Karpas-422 (cell line): ENCODE measurements at regions not wholly inside any gene's neighbourhood (a gene's known extent, or its start where the extent isn't known, plus 50 kb on each side); places are given as distances from the start of the nearest gene placed in this dataset.

Experiments used
- DNase-seq: peaks from one replicate; pipeline ENCODE4 v3.0.0-alpha.2; 2015
- H2AFZ ChIP-seq: fragments of 200-600 bp; sonication (generic); 2 replicates; pipeline ENCODE4 v1.6.1; 2014; ENCODE audit warnings: antibody characterized with exemption, low read length, mixed read lengths
- H3K27ac ChIP-seq: fragments of 200-600 bp; sonication (generic); 2 replicates; pipeline ENCODE4 v1.5.1; 2014; ENCODE audit warnings: mild to moderate bottlenecking, low read length, moderate library complexity
- H3K27me3 ChIP-seq: fragments of 200-600 bp; sonication (generic); 2 replicates; pipeline ENCODE4 v1.6.1; 2014; ENCODE audit warnings: low read length, mixed read lengths
- H3K36me3 ChIP-seq: fragments of 200-600 bp; sonication (generic); 2 replicates; pipeline ENCODE4 v1.6.1; 2014; ENCODE audit warnings: low read length, mixed read lengths; ENCODE audit not compliant: insufficient read depth
- H3K4me1 ChIP-seq: fragments of 200-600 bp; sonication (generic); 2 replicates; pipeline ENCODE4 v1.6.1; 2014; ENCODE audit warnings: mild to moderate bottlenecking, low read length, mixed read lengths
- H3K4me2 ChIP-seq: fragments of 200-600 bp; sonication (generic); 2 replicates; pipeline ENCODE4 v1.6.1; 2014; ENCODE audit warnings: low read length, low read depth, mild to moderate bottlenecking; ENCODE audit not compliant: poor library complexity, severe bottlenecking
- H3K4me3 ChIP-seq: fragments of 200-600 bp; sonication (generic); 2 replicates; pipeline ENCODE4 v1.5.1; 2014; ENCODE audit warnings: mild to moderate bottlenecking, antibody characterized with exemption, low read length, mixed read lengths
- H3K79me2 ChIP-seq: fragments of 200-600 bp; sonication (generic); 2 replicates; pipeline ENCODE4 v1.6.1; 2014; ENCODE audit warnings: mild to moderate bottlenecking, low read length, mixed read lengths
- H3K9ac ChIP-seq: fragments of 200-600 bp; sonication (generic); 2 replicates; pipeline ENCODE4 v1.6.0; 2014; ENCODE audit warnings: low read length
- H3K9me2 ChIP-seq: fragments of 200-600 bp; sonication (generic), shearing (Covaris generic); replicated peaks from 2 replicates; pipeline ENCODE4 v1.6.0; 2014; ENCODE audit warnings: mild to moderate bottlenecking, low read length, moderate library complexity; ENCODE audit not compliant: insufficient read depth
- H3K9me3 ChIP-seq: fragments of 300-700, 200-600 bp; sonication (generic); 2 replicates; pipeline ENCODE4 v1.6.1; 2014; ENCODE audit warnings: low read length, mixed read lengths
- H4K20me1 ChIP-seq: fragments of 200-600 bp; sonication (generic); 2 replicates; pipeline ENCODE4 v1.6.1; 2014; ENCODE audit warnings: mild to moderate bottlenecking, antibody characterized with exemption, low read length, low read depth; ENCODE audit not compliant: insufficient read depth

DNA sequence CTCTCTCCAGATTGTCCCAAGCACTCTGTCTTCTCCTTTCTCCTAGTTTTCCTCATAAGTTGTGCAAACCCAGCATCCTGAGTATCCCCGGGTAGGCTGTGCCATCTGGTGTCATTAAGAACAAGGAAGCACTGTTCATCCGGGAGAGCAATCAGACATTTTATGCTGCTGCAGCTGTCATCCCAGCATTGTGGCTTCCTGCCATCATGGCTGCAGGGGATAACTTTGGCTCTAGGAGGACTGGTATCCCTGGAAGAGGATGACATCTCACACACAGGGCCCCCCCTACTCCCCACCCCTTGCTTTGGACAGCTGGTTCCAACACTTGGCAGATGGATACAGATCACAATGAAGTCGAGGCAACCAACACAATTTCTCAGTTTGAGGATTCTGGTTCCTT lies 1195.1 kb upstream of the MAP3K7 start:
- no peaks in the 10 kb centered on the region for H3K79me2 ChIP-seq
- no peaks in the 10 kb centered on the region for H3K4me1 ChIP-seq
- no peak for DNase-seq
- no peaks in the 10 kb centered on the region for H4K20me1 ChIP-seq
- no peaks in the 10 kb centered on the region for H3K36me3 ChIP-seq
- H3K4me3 ChIP-seq: no peak overlapping the region
- H2AFZ ChIP-seq: no peak overlapping the region
- no peak overlapping the region for H3K9ac ChIP-seq
- no peak overlapping the region for H3K4me2 ChIP-seq
- H3K9me3 ChIP-seq: peaks cover 39% of the 10 kb centered on the region
- no peaks in the 10 kb centered on the region for H3K27me3 ChIP-seq
- H3K9me2 ChIP-seq: no peaks in the 10 kb centered on the region
- H3K27ac ChIP-seq: no peak overlapping the region

DNA sequence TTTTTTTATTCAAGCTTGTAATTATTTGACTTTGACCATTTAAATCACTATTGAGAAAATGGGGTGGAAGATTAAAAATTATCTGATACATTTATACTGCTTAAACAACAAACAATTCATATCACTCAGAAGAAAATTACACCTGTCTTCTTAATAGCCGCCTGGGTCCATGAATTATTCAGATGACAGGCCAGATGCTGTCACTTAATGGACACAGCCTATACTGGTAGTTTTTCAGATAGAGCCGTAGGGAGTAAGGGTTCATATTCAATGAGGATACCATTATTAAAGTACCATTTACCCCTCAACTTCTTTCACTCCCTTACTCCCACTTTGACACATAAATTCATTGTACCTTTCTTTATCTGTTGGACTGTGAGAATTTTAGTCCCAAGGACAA lies 1193.4 kb upstream of the MAP3K7 start:
- Histone ChIP-seq H4K20me1 (no peaks in the 10 kb centered on the region), H3K79me2 (no peaks in the 10 kb centered on the region), H3K36me3 (no peaks in the 10 kb centered on the region), H3K9me3 (peaks cover 39% of the 10 kb centered on the region), H3K27me3 (no peaks in the 10 kb centered on the region), H3K4me3 (no peak overlapping the region), H3K9ac (no peak overlapping the region), H3K4me2 (no peak overlapping the region), H2AFZ (no peak overlapping the region), H3K27ac (no peak overlapping the region), H3K9me2 (no peaks in the 10 kb centered on the region), H3K4me1 (no peaks in the 10 kb centered on the region)
- DNase-seq: no peak

DNA sequence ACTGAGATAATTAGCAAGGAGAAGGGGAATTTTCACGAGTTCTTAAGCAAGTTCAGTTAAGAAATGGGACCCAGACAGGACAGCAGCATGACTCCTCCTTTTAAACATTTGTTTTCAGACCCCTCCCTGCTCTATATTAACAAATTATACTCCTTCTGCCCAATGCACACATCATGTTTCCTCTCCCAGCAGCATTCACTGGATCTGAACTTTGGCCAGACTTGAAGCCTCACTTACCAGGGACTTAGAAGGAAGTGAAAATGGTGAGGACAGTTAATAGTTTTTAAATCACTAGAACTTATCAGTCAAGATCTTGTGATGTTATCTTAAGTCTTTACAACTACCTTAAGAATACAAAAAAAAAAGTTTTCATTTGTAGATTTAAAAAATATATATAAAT lies 1174.7 kb upstream of the MAP3K7 start:
- Histone ChIP-seq H4K20me1 (no peaks in the 10 kb centered on the region), H3K9me2 (no peaks in the 10 kb centered on the region), H3K9me3 (peaks cover 27% of the 10 kb centered on the region), H3K4me3 (no peak overlapping the region), H3K36me3 (no peaks in the 10 kb centered on the region), H2AFZ (no peak overlapping the region), H3K4me2 (no peak overlapping the region), H3K4me1 (no peaks in the 10 kb centered on the region), H3K9ac (no peak overlapping the region), H3K79me2 (no peaks in the 10 kb centered on the region), H3K27ac (no peak overlapping the region), H3K27me3 (no peaks in the 10 kb centered on the region)
- no peak for DNase-seq

DNA sequence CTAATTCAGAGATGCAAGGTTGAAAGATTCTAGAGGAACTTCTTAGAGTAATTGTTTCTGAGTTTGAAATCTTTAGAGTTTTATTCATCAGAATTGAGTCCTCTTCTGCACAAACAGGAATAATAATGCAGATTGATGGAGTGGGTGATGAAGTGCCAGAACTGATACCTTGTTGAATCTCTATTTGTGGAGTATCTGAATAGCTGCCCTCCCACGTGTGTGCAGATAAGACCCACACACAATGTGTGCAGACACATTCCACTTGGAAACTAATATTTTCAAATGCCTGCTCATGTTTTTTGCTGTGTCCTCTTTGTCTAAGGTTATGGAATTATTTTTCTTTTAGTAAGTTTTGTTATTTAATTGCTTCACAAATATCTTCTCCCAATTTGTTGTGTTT lies 1167.8 kb upstream of the MAP3K7 start:
- no peaks in the 10 kb centered on the region for H3K27me3 ChIP-seq
- no peak overlapping the region for H3K27ac ChIP-seq
- no peaks in the 10 kb centered on the region for H3K36me3 ChIP-seq
- no peak overlapping the region for H3K9ac ChIP-seq
- H3K4me3 ChIP-seq: no peak overlapping the region
- no peaks in the 10 kb centered on the region for H3K9me2 ChIP-seq
- DNase-seq: no peak
- no peaks in the 10 kb centered on the region for H3K4me1 ChIP-seq
- H4K20me1 ChIP-seq: no peaks in the 10 kb centered on the region
- H2AFZ ChIP-seq: no peak overlapping the region
- H3K79me2 ChIP-seq: no peaks in the 10 kb centered on the region
- no peak overlapping the region for H3K4me2 ChIP-seq
- H3K9me3 ChIP-seq: peaks cover 11% of the 10 kb centered on the region; the same call in 1 of the 2 replicates

DNA sequence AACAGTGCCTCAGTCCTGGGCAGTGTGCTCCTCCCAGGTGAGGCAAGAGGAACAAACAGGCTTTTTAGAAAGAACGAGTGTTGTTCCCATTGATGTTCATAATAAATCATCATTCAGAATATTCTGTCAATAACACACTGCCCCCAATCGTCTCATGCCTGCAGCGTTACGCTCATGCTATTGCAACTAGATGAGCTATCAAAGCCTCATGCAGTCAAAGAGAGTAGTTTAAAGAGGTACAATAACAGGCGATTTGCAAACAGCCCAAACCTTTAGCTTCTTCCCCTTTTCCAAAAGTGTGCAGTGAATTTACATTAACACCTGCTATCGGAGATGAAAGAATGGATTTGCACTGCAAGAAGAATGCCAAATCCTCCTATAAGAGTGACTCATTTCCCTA lies 1164.7 kb upstream of the MAP3K7 start:
- H3K4me2 ChIP-seq: no peak overlapping the region
- no peaks in the 10 kb centered on the region for H4K20me1 ChIP-seq
- no peaks in the 10 kb centered on the region for H3K79me2 ChIP-seq
- no peaks in the 10 kb centered on the region for H3K36me3 ChIP-seq
- H3K27me3 ChIP-seq: no peaks in the 10 kb centered on the region
- H3K27ac ChIP-seq: no peak overlapping the region
- no peak overlapping the region for H3K9ac ChIP-seq
- no peak overlapping the region for H2AFZ ChIP-seq
- peaks cover 14% of the 10 kb centered on the region for H3K9me3 ChIP-seq
- DNase-seq: no peak
- no peaks in the 10 kb centered on the region for H3K9me2 ChIP-seq
- H3K4me3 ChIP-seq: no peak overlapping the region
- H3K4me1 ChIP-seq: no peaks in the 10 kb centered on the region

DNA sequence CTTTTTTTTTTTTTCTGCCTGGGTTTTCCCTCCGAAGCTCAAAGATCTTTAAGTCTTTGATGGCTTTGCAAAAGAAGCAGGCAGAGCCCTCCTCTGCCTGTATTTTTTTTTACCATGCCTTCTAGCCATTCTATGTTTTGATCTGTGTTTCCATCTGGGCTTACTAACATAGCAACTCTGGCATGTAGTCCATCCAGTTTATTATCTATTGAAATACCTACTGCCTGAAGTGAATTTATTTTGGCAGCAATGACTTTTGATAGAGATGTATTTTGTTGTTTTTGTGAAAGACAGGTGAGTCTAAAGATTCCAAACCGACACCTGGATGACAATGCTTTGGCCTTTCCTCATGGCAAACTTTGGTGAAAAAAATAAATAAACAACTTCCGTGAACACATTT lies 1157.7 kb upstream of the MAP3K7 start:
- H3K27ac ChIP-seq: no peak overlapping the region
- H3K4me3 ChIP-seq: no peak overlapping the region
- H3K9ac ChIP-seq: no peak overlapping the region
- DNase-seq: no peak
- no peak overlapping the region for H3K4me2 ChIP-seq
- H3K79me2 ChIP-seq: no peaks in the 10 kb centered on the region
- no peaks in the 10 kb centered on the region for H3K36me3 ChIP-seq
- H3K27me3 ChIP-seq: no peaks in the 10 kb centered on the region
- no peaks in the 10 kb centered on the region for H4K20me1 ChIP-seq
- no peak overlapping the region for H2AFZ ChIP-seq
- no peaks in the 10 kb centered on the region for H3K4me1 ChIP-seq
- H3K9me2 ChIP-seq: no peaks in the 10 kb centered on the region
- peaks cover 22% of the 10 kb centered on the region for H3K9me3 ChIP-seq

DNA sequence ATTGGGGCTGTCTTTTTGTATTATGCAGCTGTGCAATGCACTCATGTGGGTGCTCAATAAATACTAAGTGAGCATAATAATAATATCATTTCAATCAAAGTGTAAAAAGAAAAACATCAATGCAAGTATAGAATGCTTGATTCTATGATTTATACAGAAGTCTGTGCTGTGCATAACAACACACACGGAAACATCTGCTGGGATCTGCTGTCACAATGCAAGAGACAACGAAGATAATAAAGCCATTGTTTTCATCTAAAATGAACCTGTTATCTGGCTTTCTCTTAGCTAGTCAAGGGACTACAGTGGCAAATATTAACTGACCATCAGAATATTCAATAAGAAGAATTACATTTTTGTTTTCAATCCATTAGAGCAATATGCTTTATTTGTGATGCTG lies 1156.9 kb upstream of the MAP3K7 start:
- peaks cover 17% of the 10 kb centered on the region for H3K9me3 ChIP-seq
- H3K79me2 ChIP-seq: no peaks in the 10 kb centered on the region
- no peaks in the 10 kb centered on the region for H3K27me3 ChIP-seq
- no peaks in the 10 kb centered on the region for H4K20me1 ChIP-seq
- no peaks in the 10 kb centered on the region for H3K36me3 ChIP-seq
- DNase-seq: no peak
- H3K4me2 ChIP-seq: no peak overlapping the region
- no peak overlapping the region for H3K4me3 ChIP-seq
- no peak overlapping the region for H3K27ac ChIP-seq
- H2AFZ ChIP-seq: no peak overlapping the region
- H3K9me2 ChIP-seq: no peaks in the 10 kb centered on the region
- no peaks in the 10 kb centered on the region for H3K4me1 ChIP-seq
- H3K9ac ChIP-seq: no peak overlapping the region

DNA sequence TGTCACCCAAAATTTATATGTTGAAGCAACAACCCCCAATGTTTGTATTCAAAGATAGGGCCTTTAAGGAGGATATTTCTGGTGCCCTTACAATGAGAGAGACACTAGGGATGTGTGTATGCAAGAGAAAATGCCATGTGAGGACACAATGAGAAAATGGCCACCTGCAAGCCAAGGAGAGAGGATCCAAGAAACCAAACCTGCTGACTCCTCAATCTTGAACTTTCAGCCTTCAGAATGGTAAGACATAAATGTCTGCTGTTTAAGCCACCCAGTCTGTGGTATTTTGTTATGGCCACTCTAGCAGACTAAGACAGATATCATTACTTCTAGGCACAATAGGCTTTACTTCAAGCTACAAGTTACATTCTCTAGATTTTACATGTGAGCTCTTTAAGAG lies 1145.1 kb upstream of the MAP3K7 start:
- H3K9me2 ChIP-seq: no peaks in the 10 kb centered on the region
- H3K79me2 ChIP-seq: no peaks in the 10 kb centered on the region
- no peak overlapping the region for H2AFZ ChIP-seq
- H3K9ac ChIP-seq: no peak overlapping the region
- no peak overlapping the region for H3K27ac ChIP-seq
- no peaks in the 10 kb centered on the region for H4K20me1 ChIP-seq
- H3K4me2 ChIP-seq: no peak overlapping the region
- no peaks in the 10 kb centered on the region for H3K4me1 ChIP-seq
- H3K36me3 ChIP-seq: no peaks in the 10 kb centered on the region
- H3K27me3 ChIP-seq: no peaks in the 10 kb centered on the region
- no peak overlapping the region for H3K4me3 ChIP-seq
- DNase-seq: no peak
- H3K9me3 ChIP-seq: peaks cover 22% of the 10 kb centered on the region

DNA sequence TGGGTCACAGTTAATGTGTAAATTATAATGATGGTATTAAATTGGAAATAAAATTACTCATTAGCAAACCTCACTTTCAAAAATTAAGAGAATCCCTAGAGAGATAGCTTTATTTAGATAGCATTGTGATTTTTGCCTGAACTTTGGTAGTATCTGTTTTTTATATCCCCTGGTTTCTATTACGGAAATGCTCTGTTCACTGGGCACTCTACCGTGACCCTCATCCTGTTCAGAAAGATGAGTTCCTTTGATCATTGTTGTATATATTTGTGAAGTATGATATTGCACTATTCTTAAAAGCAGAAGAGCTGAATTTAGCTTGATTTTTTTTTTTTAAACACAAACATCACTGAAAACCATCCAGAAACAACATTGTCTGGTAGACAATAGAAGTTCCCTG lies 1143.8 kb upstream of the MAP3K7 start:
- Histone ChIP-seq H3K9me2 (no peaks in the 10 kb centered on the region), H4K20me1 (no peaks in the 10 kb centered on the region), H3K36me3 (no peaks in the 10 kb centered on the region), H3K79me2 (no peaks in the 10 kb centered on the region), H3K4me3 (no peak overlapping the region), H3K27ac (no peak overlapping the region), H3K9ac (no peak overlapping the region), H3K9me3 (peaks cover 14% of the 10 kb centered on the region; the same call in 1 of the 2 replicates), H3K4me1 (no peaks in the 10 kb centered on the region), H3K4me2 (no peak overlapping the region), H2AFZ (no peak overlapping the region), H3K27me3 (no peaks in the 10 kb centered on the region)
- DNase-seq: no peak
